Heart right ventricle (tissue), 16 donors: ENCODE measurements at regions not wholly inside any gene's neighbourhood (a gene's known extent, or its start where the extent isn't known, plus 50 kb on each side); places are given as distances from the start of the nearest gene placed in this dataset.

Source experiments
- ATAC-seq, 8 donors: fragments of 200-7000 bp; cut with Tn5 transposase; one replicate each; pipeline ENCODE4 v1.9.1; 2020; ENCODE audit warnings: mild to moderate bottlenecking in 8 of 8, moderate library complexity in 8 of 8, moderate number of reproducible peaks in 1 of 8
- DNase-seq, 2 donors: peaks; one replicate each; pipeline ENCODE4 v3.0.0-alpha.2; 2020
- H3K27ac ChIP-seq, 10 donors: fragments of 200-600 bp; sonication (generic) in 2 of 10; one replicate each; pipeline versions ENCODE4 v1.5.0 to v1.8.0; 2020 to 2022; ENCODE audit warnings: mild to moderate bottlenecking in 3 of 10
- H3K27me3 ChIP-seq, 7 donors: fragments of 200-600 bp; one replicate each; pipeline ENCODE4 v1.8.0; 2021 to 2022; ENCODE audit warnings: mild to moderate bottlenecking in 2 of 7
- H3K36me3 ChIP-seq, 9 donors: fragments of 200-600 bp; sonication (generic) in 1 of 9; one replicate each; pipeline versions ENCODE4 v1.5.0 to v1.8.0; 2020 to 2022; ENCODE audit warnings: mild to moderate bottlenecking in 2 of 9
- H3K4me1 ChIP-seq, 9 donors: fragments of 200-600 bp; sonication (generic) in 1 of 9; one replicate each; pipeline versions ENCODE4 v1.5.0 to v1.8.0; 2020 to 2022; ENCODE audit warnings: mild to moderate bottlenecking in 4 of 9
- H3K4me3 ChIP-seq, 10 donors: fragments of 200-600 bp; sonication (generic) in 2 of 10; one replicate each; pipeline versions ENCODE4 v1.5.0 to v1.8.0; 2020 to 2022; ENCODE audit warnings: mild to moderate bottlenecking in 7 of 10, moderate library complexity in 2 of 10
- H3K9me3 ChIP-seq, 11 donors: fragments of 200-600 bp in 10 of 11; sonication (generic) in 2 of 11; one replicate each; pipeline versions ENCODE4 v1.5.0 to v1.8.0; 2013 to 2022; ENCODE audit warnings: mild to moderate bottlenecking in 2 of 11, control low read depth in 1 of 11, moderate library complexity in 1 of 11
- CTCF ChIP-seq, 9 donors: fragments of 200-600 bp; sonication (generic) in 2 of 9; IDR thresholded peaks; one replicate each; pipeline versions ENCODE4 v1.5.0 to v1.8.0; 2021 to 2022; ENCODE audit warnings: antibody characterized with exemption in 9 of 9, mild to moderate bottlenecking in 5 of 9, moderate library complexity in 1 of 9
- WGBS, 2 donors: extraction: QIAGEN DNeasy Blood & Tissue Kit; methylation state at CpG; one replicate each; pipeline ENCODE4 v1.1.7; 2013; ENCODE audit warnings: inconsistent platforms in 1 of 2; 5-methylcytosine and 5-hydroxymethylcytosine counted together
- intact Hi-C, 10 donors: fragments of 100-400 bp; cut with DNase I; formaldehyde crosslinking; loops; one replicate each; pipeline versions ENCODE4 v1.11.1 to v1.14.2; 2022
- donor health status: Arrhythmogenic right ventricular cardiomyopathy.
- donor health status: ischemic (EF 13 %, LVEDD 7.1; RV severe dilation, severe dysfunction).
- donor health status: healthy with polysubstance abuse.
- donor health status: DM: no; HTN: yes; CAD: no.
- donor health status: DM: no; HTN: no; CAD: no.
- donor health status: ischemic (EF 25% LVEDD 6.9; RV normal size, moderate dysfunction).
- donor health status: ischemic (EF 25% LVEDD 5.7; RV mildly dilated, moderate dysfunction).
- donor health status: healthy.
- donor health status: DM: yes; HTN: yes; CAD: no.
- donor health status: Ischemic cardiomyopathy.
- donor health status: ischemic (EF 35%, LVEDD 5.7; RV mildly dilated, moderate dysfunction).
- donor health status: nonischemic (EF 11% LVEDD 7.7; RV severe dilation, severe dysfunction).
- donor health status: DM: yes; HTN: yes; CAD: no.
- donor health status: PGD.
- donor health status: ischemic (EF 29% LVEDD 5.4; RV normal size, mild dysfunction).
- donor health status: nonischemic (EF 23%, LVEDD 6.1; RV moderate dilation, normal function).

DNA sequence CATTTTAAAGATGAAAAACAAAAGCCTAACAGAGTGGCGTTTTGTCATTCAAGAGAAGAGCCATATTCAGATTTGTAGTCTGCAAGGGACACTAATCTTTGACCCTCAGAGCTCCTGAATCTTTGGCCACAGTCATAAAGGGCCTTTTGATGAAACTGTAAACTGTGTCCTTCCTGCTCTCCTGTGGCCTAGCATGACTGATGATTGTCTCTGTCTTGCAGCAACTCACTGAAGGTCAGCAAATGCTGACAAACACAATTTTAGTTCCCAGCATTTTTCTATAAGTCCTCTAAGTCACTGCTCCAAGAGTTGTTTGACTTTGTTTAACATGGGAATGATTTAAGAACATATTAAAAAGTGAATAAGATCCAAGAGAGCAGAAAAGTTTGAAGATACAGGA lies 55.3 kb upstream of the PRELP start:
- Histone ChIP-seq H3K4me3 (no peak overlapping the region), H3K9me3 (no peaks in the 10 kb centered on the region), H3K27ac (no peak overlapping the region), H3K36me3 (no peaks in the 10 kb centered on the region), H3K4me1 (peaks cover 0 to 6% (median under 1%) of the 10 kb centered on the region in 9 donors), H3K27me3 (no peaks in the 10 kb centered on the region)
- ATAC-seq (no peak), DNase-seq (no peak)
- 88 to 97% methylated on average over 1 of the region's 1 CpG for WGBS, 2 donors
- no peak for TF ChIP-seq CTCF (IDR thresholded peaks at IDR 0.05)
- intact Hi-C loops: no loop called here

DNA sequence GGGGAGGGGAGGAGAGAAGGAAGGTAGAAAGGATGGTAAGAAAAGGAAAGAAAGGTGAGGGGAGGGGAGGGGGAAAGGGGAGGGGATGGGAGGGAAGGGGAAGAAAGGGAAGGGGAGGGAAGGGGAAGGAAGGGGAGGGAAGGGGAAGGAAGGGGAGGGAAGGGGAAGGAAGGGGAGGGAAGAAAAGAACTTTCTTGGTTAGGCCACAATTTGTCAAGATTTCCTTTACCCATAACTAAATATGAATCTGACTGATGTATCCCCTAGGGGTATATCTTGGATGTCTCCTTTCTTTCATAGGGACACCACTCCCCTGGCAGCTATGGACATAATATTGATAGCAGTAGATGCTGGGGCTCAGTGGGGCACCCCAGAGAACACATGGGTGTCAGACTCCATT lies 54.4 kb upstream of the PRELP start:
- Histone ChIP-seq H3K27me3 (no peaks in the 10 kb centered on the region), H3K4me1 (peaks cover 0 to 14% (median 5%) of the 10 kb centered on the region in 9 donors), H3K9me3 (no peaks in the 10 kb centered on the region), H3K27ac (no peak overlapping the region), H3K36me3 (no peaks in the 10 kb centered on the region), H3K4me3 (no peak overlapping the region)
- TF ChIP-seq CTCF (IDR thresholded peaks at IDR 0.05): no peak
- intact Hi-C loops: no loop called here
- ATAC-seq (no peak), DNase-seq (no peak)

DNA sequence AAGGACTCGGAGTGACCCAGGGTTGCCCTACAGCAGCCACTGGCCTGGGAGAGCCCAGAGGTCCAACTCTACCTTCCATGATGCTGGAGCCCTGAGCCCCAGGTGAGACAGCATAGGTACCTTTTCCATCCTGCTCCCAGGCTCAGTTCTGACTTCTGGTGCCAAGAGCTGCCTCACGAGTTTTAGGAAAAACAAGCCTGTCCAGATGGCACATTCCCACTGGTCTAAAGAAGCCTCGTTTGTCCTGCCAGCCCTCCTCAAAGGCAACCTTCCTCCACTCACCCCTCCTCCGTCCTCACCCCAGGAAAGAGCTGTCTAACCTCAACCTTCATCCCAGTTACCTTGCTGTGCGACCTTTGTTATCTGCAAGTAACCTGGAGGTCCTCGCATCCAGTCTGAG lies 53.5 kb upstream of the PRELP start:
- H3K36me3 ChIP-seq: no peaks in the 10 kb centered on the region
- 93 to 95% methylated on average over 6 of the region's 6 CpGs for WGBS, 2 donors
- no peak overlapping the region for H3K4me3 ChIP-seq
- DNase-seq: no peak
- no peak for TF ChIP-seq CTCF (IDR thresholded peaks at IDR 0.05)
- no peak overlapping the region for H3K27ac ChIP-seq
- no peak for ATAC-seq
- peaks cover 0 to 4% (median 0%) of the 10 kb centered on the region in 7 donors for H3K27me3 ChIP-seq
- H3K4me1 ChIP-seq: peaks cover 0 to 14% (median 5%) of the 10 kb centered on the region in 9 donors
- no peaks in the 10 kb centered on the region for H3K9me3 ChIP-seq
- intact Hi-C loops: no loop called here

DNA sequence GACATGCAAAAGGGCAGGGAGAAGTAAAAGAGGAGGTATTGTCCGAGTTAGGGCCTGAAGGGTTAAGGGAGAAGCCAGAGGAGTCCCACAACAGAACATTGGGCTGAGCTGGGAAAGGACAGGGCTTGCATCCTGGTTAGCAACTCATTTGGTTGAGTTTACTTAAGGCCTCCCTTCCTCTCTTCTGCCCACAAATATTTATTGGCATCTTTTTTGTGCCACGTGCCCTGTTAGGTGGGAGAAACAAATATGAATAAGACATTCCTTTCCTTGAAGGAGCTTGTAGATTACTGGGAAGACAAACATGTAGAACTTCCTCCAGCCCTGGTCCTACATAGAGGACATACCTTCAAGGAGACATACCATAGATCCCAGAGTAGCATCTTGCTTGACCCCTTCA lies 53.0 kb upstream of the PRELP start:
- Histone ChIP-seq H3K4me3 (no peak overlapping the region), H3K27ac (no peak overlapping the region), H3K27me3 (peaks cover 0 to 5% (median 0%) of the 10 kb centered on the region in 7 donors), H3K9me3 (no peaks in the 10 kb centered on the region), H3K4me1 (peaks cover 0 to 14% (median 5%) of the 10 kb centered on the region in 9 donors), H3K36me3 (no peaks in the 10 kb centered on the region)
- no peak for DNase-seq
- 94 to 98% methylated on average over 2 of the region's 2 CpGs for WGBS, 2 donors
- intact Hi-C loops: no loop called here
- no peak for TF ChIP-seq CTCF (IDR thresholded peaks at IDR 0.05)
- no peak for ATAC-seq
